ENCODE measurements at regions not wholly inside any gene's neighbourhood (a gene's known extent, or its start where the extent isn't known, plus 50 kb on each side); places are given as distances from the start of the nearest gene placed in this dataset.

GRCh38 chr13:106883976-106884375 is 316.0 kb upstream of the ARGLU1 start:
- DNase-seq (ENCODE audit: low read depth) = no peak

DNA sequence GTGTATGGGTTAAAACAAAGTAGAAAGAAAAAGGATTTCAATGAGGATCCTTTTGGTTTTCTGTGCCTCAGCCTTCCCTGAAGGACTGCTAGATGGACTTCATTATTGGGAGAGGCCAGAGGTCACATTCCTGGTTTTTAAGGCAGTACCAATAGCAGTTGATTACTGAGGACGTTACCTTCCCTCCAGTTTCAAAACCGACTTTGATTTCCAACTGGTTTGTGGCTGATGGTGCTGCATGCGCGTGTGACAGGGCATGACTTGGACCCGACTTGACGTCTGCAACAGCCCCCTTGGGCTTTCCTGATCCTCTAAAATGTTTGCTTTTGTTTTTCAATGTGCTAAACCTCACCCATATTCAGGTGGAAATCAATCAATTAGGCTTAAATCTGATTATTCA is 314.3 kb upstream of the ARGLU1 start:
- DNase-seq (ENCODE audit: low read depth) = no peak

DNA sequence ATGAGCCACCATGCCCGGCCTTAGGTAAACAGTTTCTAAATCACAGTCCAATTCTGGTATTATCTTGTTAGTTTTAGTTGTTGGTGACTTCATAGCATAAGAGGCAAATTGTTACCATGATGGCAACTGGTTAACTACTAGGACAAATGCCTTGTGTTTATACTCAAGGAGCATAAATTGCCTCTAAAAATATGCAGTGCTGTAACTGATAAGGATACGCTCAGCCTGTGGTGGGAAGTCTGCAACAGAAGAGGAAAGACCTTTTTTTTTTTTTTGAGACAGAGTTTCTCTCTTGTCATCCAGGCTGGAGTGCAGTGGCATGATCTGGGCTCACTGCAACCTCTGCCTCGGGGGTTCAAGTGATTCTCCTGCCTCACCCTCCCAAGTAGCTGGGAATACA is 311.9 kb upstream of the ARGLU1 start:
- DNase-seq (ENCODE audit: low read depth) = no peak

DNA sequence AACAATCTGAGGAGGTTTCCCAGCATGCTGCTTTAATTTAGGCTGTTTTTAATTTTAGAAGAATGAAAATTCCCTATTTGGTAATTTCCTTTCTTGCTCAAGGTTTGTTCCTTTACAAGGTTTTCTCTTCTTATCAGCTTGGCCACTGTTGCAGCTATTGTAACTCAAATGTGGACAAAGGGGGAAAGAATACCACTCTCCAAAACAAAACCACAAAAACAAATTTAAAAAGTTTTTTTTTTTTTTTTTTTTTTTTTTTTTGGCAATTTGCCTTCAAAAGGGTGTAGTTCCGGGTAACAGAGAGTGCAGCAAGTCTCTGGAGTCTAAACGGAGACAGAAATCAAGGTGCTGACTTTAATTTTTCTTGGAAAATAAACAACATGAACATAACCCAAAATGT is 306.4 kb upstream of the ARGLU1 start:
- DNase-seq (ENCODE audit: low read depth) = no peak

GRCh38 chr13:106873810-106874209 is 305.9 kb upstream of the ARGLU1 start:
- DNase-seq (ENCODE audit: low read depth) = no peak

GRCh38 chr13:106867249-106867648 is 299.3 kb upstream of the ARGLU1 start:
- no peak for DNase-seq (ENCODE audit: low read depth)

- DNase-seq (ENCODE audit: low read depth) = no peak
Measured at GRCh38 chr13:106865716-106866440, 297.9 kb upstream of the ARGLU1 start.

- no peak for DNase-seq (ENCODE audit: low read depth)
Measured at GRCh38 chr13:106859533-106859904, 291.6 kb upstream of the ARGLU1 start.

GRCh38 chr13:106858903-106859532 is 291.1 kb upstream of the ARGLU1 start:
- no peak for DNase-seq (ENCODE audit: low read depth)

- DNase-seq (ENCODE audit: low read depth) = no peak
Measured at GRCh38 chr13:106852436-106852835, 284.5 kb upstream of the ARGLU1 start.

- no peak for DNase-seq (ENCODE audit: low read depth)
Measured at GRCh38 chr13:106850973-106851650, 283.2 kb upstream of the ARGLU1 start.

DNA sequence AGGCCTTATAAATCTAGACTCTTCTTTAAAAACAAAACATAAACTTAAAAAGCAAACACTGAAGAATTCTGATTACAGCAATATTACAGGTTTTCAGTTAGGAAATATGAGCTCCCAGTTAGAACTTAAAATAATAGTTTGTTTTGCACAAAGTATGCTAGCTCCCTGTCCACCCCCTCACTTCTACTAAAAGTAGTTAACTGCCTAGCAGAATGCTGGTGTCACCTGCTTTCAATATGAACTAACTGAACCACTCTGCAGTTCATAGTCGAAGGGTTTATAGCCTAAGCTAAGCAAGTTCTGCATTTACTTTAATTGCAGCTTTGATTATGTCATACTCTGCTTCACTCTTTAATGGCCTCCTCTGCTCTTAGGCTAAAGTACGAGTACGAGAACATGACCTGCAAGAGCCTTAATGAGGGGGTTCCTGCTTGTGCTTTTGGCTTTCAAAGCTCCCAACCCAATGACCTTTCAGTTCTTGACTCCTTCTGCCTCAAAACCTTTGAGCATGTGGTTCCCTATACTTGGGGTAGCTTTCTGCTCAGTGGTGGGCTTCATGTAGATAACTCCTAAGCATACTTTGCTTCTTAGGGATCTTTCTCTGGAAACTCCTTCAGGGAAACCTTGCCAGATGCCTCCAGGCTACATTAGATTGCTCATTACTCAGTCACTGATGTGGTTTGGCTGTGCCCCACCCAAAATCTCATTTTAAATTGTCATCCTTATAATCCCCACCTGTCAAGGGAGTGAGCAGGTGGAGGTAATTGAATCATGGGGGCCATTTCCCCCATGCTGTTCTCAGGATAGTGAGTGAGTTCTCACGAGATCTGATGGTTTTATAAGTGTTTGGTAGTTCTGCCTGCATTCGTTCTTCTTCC is 278.9 kb upstream of the ARGLU1 start:
- no peak for DNase-seq (ENCODE audit: low read depth)

DNA sequence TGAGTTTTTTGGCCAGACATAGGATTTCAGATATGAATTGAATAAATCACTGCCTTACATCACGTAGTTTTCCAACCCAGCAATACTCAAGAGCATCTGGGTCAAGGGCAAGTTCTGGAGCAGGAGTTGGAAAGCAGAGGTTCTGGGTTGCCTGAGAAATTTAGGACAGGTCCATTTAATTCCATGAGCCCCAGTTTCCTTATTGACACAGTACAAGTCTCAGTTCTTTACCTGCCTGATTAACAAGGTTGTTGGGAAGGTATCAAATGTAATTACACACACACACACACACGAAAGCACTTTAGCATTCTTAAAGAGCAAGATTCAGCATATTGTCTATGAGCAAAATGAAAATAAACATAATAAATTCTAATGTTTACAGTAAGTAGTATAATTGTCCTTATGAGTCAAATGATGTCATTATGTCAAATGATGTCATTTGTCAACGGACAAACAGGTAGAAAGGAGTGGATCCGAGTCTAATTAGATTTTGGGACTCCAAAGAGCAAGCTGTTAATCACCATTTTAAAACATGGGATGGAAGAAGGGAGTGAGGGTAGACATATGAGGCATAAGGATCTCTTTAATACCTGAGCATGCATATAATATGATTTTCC is 268.4 kb upstream of the ARGLU1 start:
- DNase-seq (ENCODE audit: low read depth) = no peak

DNA sequence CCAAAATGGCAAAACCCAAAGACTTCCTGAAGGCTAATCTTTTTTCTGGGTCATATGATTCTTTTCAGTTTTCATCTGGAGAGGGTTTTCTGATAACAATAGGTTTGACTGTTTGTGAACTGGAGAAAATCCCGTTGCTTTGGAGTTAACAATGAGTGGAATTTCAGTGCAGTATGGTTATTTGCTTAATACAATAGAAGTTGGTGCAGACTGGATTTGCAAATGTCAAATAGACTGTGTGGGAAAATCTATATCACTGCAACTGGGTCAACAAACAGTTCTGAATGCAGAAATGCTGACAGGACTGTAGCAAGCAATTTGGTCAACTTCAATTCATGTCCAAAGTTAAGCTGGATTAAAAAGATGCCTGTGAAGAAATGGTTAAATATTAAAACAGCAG is 267.5 kb upstream of the ARGLU1 start:
- no peak for DNase-seq (ENCODE audit: low read depth)

DNA sequence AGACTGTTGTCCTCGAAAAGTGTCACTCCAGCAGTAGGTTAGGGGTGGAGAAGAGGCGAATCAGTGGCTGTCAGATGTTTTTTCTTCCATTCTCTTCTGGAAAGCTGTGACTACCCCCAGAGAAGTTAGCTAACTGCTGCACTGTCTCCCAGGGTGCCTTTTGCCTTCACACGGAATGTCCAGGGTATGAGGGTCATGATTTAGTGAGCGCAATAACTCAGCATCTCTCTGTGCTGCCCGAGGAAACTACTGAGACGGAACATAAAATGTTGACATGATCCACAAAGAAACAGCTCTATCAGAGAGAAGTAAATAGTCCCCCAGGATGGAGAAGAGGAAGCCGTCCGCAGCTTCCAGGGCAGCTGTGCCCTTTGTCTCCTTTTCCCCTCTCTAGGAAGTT is 254.0 kb upstream of the ARGLU1 start:
- no peak for DNase-seq (ENCODE audit: low read depth)

DNA sequence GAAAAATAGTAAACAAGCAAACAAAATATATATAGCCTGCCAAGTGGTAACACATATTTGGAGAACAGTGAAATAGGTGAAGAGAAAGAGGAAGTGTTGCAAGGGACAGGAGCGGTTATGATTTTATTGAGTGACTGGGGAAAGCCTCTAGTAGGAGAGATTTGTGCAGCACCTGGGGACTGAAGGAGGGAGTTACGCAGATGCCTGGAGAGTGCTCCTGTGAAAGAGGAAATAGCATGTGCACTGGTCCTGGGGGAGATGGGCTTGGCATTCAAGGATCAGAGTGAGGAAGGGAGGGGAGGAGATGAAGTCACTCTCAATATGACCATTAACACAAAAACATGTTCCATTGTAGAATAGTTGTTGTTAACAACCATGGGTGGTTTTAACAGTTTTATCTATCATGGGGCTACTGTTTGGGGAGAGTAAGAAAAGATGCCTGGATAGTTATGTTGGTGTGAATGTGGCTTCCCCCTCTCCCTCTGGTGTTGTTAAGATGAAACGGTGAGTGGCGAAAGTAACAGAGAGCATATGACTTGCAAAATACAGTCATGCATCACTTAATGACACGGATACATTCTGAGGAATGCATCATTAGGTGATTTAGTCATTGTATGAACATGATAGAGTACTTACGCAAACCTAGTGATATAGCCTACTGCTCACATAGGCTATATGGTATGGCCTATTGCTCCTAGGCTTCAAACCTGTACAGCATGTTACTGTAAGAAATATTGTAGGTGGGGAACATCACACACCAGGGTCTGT is 251.7 kb upstream of the ARGLU1 start:
- no peak for DNase-seq (ENCODE audit: low read depth)

DNA sequence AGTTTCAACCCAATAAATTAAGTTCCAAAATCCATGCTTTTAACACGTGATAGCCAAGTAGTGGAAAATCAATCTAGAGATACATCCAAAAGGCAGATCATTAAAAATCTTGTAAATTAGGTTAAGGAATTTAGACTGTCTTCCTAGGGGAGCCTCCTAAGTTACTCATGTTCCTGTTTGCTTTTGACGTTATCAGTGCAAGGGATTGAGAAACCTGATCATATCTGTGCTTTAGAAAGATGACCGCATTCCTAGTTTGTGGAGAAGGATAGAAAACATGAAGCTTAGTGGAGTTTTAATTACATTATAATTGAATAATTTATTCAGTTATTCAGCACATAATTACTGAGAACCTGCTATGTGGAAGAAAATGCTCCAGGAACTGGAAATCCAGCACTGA is 251.0 kb upstream of the ARGLU1 start:
- no peak for DNase-seq (ENCODE audit: low read depth)

DNA sequence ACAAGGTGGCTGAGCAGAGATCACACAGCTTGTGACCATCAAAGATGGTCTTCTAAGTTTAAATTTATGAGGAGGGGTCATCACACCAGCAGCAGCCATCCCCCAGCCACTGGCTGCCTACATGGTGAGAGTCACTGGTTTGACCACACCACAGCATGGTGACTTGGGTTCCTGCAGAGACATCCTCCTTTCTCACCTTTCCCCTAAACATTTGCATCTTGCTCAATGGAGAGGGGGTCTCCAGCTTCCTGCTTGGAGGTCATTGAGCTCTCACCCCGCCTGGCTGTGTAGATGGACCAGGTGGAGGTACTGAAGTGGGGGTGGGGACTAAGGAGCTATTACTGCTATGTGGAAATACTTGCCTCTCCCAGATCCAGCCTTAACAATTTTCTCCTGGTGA is 247.6 kb upstream of the ARGLU1 start:
- no peak for DNase-seq (ENCODE audit: low read depth)

- no peak for DNase-seq (ENCODE audit: low read depth)
Measured at GRCh38 chr13:106814463-106814862, 246.5 kb upstream of the ARGLU1 start.

DNA sequence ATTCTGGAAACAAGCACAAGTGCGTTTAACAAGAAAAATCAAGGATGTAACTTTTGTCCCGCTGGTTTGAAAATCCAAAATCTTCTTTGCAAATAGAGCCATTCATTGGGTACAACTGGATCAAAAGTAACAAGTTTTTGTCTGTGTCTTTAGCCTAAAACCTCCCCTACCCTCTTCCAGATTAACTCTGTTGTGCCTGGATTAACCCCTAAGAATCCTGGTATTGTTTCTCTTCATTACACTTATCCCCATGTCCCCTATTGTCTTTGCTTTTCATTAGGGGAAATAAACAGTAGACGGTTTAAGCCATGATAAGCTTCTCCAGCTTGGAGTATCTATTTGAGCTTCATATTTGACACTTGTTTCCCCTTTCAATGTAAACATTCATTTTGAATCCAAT is 242.1 kb upstream of the ARGLU1 start:
- DNase-seq (ENCODE audit: low read depth) = no peak

DNA sequence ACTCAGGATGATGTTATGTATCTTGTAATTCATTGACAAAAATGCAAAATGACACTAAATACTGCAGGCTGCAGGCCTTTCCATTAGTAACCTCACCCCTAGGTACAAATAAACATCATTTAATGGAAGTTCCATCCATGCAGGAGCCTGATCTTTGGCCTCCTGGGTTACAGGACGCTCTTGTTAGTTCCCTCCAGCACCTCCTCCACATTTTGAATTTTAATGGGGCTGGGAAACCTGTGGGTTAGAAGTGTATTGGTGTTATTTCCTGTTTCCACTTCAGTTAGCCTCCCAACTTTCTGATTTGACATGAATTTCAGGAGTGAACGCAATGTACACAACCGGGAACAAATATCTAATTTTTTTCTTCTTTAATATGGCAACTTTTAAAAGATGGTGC is 237.1 kb upstream of the ARGLU1 start:
- no peak for DNase-seq (ENCODE audit: low read depth)

Data from activated T-helper 9 cell treated with anti-CD3 and anti-CD28 coated beads, Interleukin-2, amount 50 U/mL, for 16 hours (primary cell).